H1 (cell line): ENCODE measurements at regions not wholly inside any gene's neighbourhood (a gene's known extent, or its start where the extent isn't known, plus 50 kb on each side); places are given as distances from the start of the nearest gene placed in this dataset.

Experiments used
- CTCF ChIA-PET: fragments of 300-600 bp; sonication (Branson Sonifier 250); formaldehyde crosslinking; loops from one replicate; lab custom pipeline; 2021; ENCODE audit not compliant: partially characterized antibody; lab: Charles Lee
- POLR2A ChIA-PET: fragments of 300-600 bp; sonication (Branson Sonifier 250); formaldehyde crosslinking; loops from one replicate; lab custom pipeline; 2021; ENCODE audit warnings: inconsistent platforms; ENCODE audit not compliant: partially characterized antibody; lab: Charles Lee
- DNase-seq, 2 experiments: peaks; one replicate each; pipeline versions ENCODE4 v3.0.0 to v3.0.0-alpha.2; 2010 to 2022; ENCODE audit warnings: low spot score in 2 of 2, low read depth in 1 of 2, mixed read lengths in 1 of 2
- FAIRE-seq: peaks from 2 replicates; lab custom pipeline; 2011; peaks lifted over from hg19 to GRCh38; lab: Jason Lieb, UNC
- H2AFZ ChIP-seq: 2 replicates; pipeline ENCODE4 v1.8.1; 2012; ENCODE audit warnings: low read length, inconsistent platforms
- H2AK5ac ChIP-seq: 2 replicates; pipeline ENCODE4 v1.6.1; 2013; ENCODE audit warnings: low read depth, low read length
- H2BK120ac ChIP-seq: replicated peaks from 2 replicates; pipeline ENCODE3; 2013; ENCODE audit warnings: low read depth, low read length, inconsistent platforms
- H2BK12ac ChIP-seq: 2 replicates; pipeline ENCODE4 v1.6.1; 2013; ENCODE audit warnings: low read depth, low read length
- H2BK15ac ChIP-seq: 2 replicates; pipeline ENCODE4 v1.6.1; 2013; ENCODE audit warnings: low read length
- H2BK20ac ChIP-seq: 2 replicates; pipeline ENCODE4 v1.6.1; 2013; ENCODE audit warnings: low read length
- H2BK5ac ChIP-seq: 2 replicates; pipeline ENCODE4 v1.6.1; 2013; ENCODE audit warnings: low read depth, low read length
- H3K14ac ChIP-seq: 2 replicates; pipeline ENCODE4 v1.6.1; 2013; ENCODE audit warnings: inconsistent platforms; ENCODE audit not compliant: insufficient read length
- H3K18ac ChIP-seq: 2 replicates; pipeline ENCODE4 v1.6.1; 2013; ENCODE audit warnings: low read length; ENCODE audit errors: extremely low read depth
- H3K23ac ChIP-seq: 2 replicates; pipeline ENCODE4 v1.6.1; 2013; ENCODE audit warnings: inconsistent platforms; ENCODE audit not compliant: insufficient read length
- H3K23me2 ChIP-seq: 2 replicates; pipeline ENCODE4 v1.6.1; 2013; ENCODE audit warnings: low read depth, low read length
- H3K27ac ChIP-seq: 2 replicates; pipeline ENCODE4 v1.6.1; 2011; ENCODE audit warnings: low read depth, low read length, inconsistent platforms
- H3K27me3 ChIP-seq, 4 experiments: replicated peaks in 1 of 4; 1 replicate in 1 of 4; 2 replicates in 3 of 4; pipeline versions ENCODE4 v1.6.1 to v1.8.1; 2011 to 2013; ENCODE audit warnings: low read length in 3 of 4, mild to moderate bottlenecking in 3 of 4, inconsistent platforms in 2 of 4, mixed read lengths in 2 of 4, moderate library complexity in 1 of 4; ENCODE audit not compliant: control insufficient read depth in 3 of 4, insufficient read depth in 3 of 4; ENCODE audit errors: extremely low read depth in 1 of 4
- H3K36me3 ChIP-seq, 4 experiments: 2 replicates each; pipeline versions ENCODE4 v1.6.1 to v1.8.1; 2011 to 2013; ENCODE audit warnings: mild to moderate bottlenecking in 4 of 4, low read length in 3 of 4, moderate library complexity in 2 of 4, control low read depth in 1 of 4, inconsistent platforms in 1 of 4; ENCODE audit not compliant: insufficient read depth in 4 of 4, control insufficient read depth in 2 of 4
- H3K4ac ChIP-seq: replicated peaks from 2 replicates; pipeline ENCODE3; 2013; ENCODE audit warnings: low read length, low read depth, mixed read lengths, inconsistent platforms; ENCODE audit not compliant: insufficient read length
- H3K4me1 ChIP-seq, 4 experiments: replicated peaks in 1 of 4; 1 replicate in 1 of 4; 2 replicates in 3 of 4; pipeline versions ENCODE4 v1.6.1 to v1.8.1; 2011 to 2013; ENCODE audit warnings: low read length in 3 of 4, inconsistent platforms in 2 of 4, mixed read lengths in 1 of 4; ENCODE audit not compliant: insufficient read depth in 4 of 4, control insufficient read depth in 3 of 4
- H3K4me2 ChIP-seq, 2 experiments: 2 replicates each; pipeline versions ENCODE4 v1.6.1 to v1.8.1; 2011 to 2013; ENCODE audit warnings: low read depth in 2 of 2, low read length in 2 of 2, control low read depth in 1 of 2, inconsistent platforms in 1 of 2, mild to moderate bottlenecking in 1 of 2; ENCODE audit not compliant: insufficient read depth in 1 of 2
- H3K4me3 ChIP-seq, 4 experiments: fragments of 200-600, 300-600 bp in 1 of 4; sonication (generic), shearing (Covaris generic), sonication (Bioruptor Twin) in 1 of 4; 2 replicates each; pipeline versions ENCODE4 v1.5.1 to v1.8.1; 2011 to 2016; ENCODE audit warnings: low read length in 4 of 4, low read depth in 3 of 4, control low read depth in 2 of 4, inconsistent platforms in 2 of 4, mild to moderate bottlenecking in 2 of 4, mixed read lengths in 1 of 4, moderate library complexity in 1 of 4; ENCODE audit not compliant: insufficient read depth in 2 of 4; ENCODE audit errors: extremely low read depth in 1 of 4
- H3K56ac ChIP-seq: replicated peaks from 2 replicates; pipeline ENCODE3; 2013; ENCODE audit warnings: low read depth, mild to moderate bottlenecking, mixed read lengths, low read length, inconsistent platforms; ENCODE audit not compliant: insufficient read length
- H3K79me1 ChIP-seq: 2 replicates; pipeline ENCODE4 v1.6.1; 2013; ENCODE audit warnings: low read depth, low read length, control low read depth
- H3K79me2 ChIP-seq, 2 experiments: 2 replicates each; pipeline versions ENCODE4 v1.6.1 to v1.8.1; 2012 to 2013; ENCODE audit warnings: low read length in 2 of 2, mild to moderate bottlenecking in 2 of 2, inconsistent platforms in 1 of 2; ENCODE audit not compliant: insufficient read depth in 2 of 2, control insufficient read depth in 1 of 2
- H3K9ac ChIP-seq, 4 experiments: replicated peaks in 1 of 4; 1 replicate in 1 of 4; 2 replicates in 3 of 4; pipeline versions ENCODE4 v1.6.1 to v1.8.1; 2011 to 2013; ENCODE audit warnings: low read depth in 3 of 4, low read length in 3 of 4, control low read depth in 2 of 4, mild to moderate bottlenecking in 2 of 4, moderate library complexity in 2 of 4, inconsistent platforms in 1 of 4; ENCODE audit errors: extremely low read depth in 1 of 4
- H3K9me3 ChIP-seq, 2 experiments: 2 replicates each; pipeline versions ENCODE4 v1.6.1 to v1.8.1; 2012 to 2013; ENCODE audit warnings: mild to moderate bottlenecking in 2 of 2, moderate library complexity in 2 of 2, control low read depth in 1 of 2, inconsistent platforms in 1 of 2, low read depth in 1 of 2, low read length in 1 of 2, mixed read lengths in 1 of 2; ENCODE audit not compliant: insufficient read depth in 2 of 2
- H4K20me1 ChIP-seq, 2 experiments: replicated peaks in 1 of 2; 2 replicates each; pipeline versions ENCODE3 to v1.8.1; 2011 to 2013; ENCODE audit warnings: inconsistent platforms in 2 of 2, low read length in 2 of 2, mild to moderate bottlenecking in 1 of 2; ENCODE audit not compliant: insufficient read depth in 2 of 2, control insufficient read depth in 1 of 2
- H4K5ac ChIP-seq: 2 replicates; pipeline ENCODE4 v1.6.1; 2013; ENCODE audit warnings: low read length, low read depth, mixed read lengths, inconsistent platforms; ENCODE audit not compliant: insufficient read length
- H4K8ac ChIP-seq: 2 replicates; pipeline ENCODE4 v1.8.0; 2013; ENCODE audit warnings: mild to moderate bottlenecking, moderate library complexity, low read length, inconsistent platforms; ENCODE audit not compliant: insufficient read depth; ENCODE audit errors: extremely low read depth
- H4K91ac ChIP-seq: replicated peaks from 2 replicates; pipeline ENCODE3; 2013; ENCODE audit warnings: low read length, mixed read lengths, inconsistent platforms; ENCODE audit not compliant: insufficient read length
- ATF2 ChIP-seq: IDR thresholded peaks from 2 replicates; pipeline ENCODE4 v1.6.1; 2012; ENCODE audit warnings: low read length, inconsistent platforms
- ATF3 ChIP-seq: IDR thresholded peaks from 2 replicates; pipeline ENCODE4 v1.6.1; 2011; ENCODE audit warnings: low read depth, mild to moderate bottlenecking, low read length; ENCODE audit not compliant: insufficient read depth
- BACH1 ChIP-seq: IDR thresholded peaks from 2 replicates; pipeline ENCODE4 v1.6.1; 2012; ENCODE audit warnings: low read length, improper control_type of control experiment
- JUND ChIP-seq: IDR thresholded peaks from 2 replicates; pipeline ENCODE4 v1.6.1; 2011; ENCODE audit warnings: mild to moderate bottlenecking, improper control_type of control experiment, low read length
- KDM1A ChIP-seq: fragments of 200-600, 300-600 bp; sonication (generic); IDR thresholded peaks from 2 replicates; pipeline ENCODE4 v1.7.1; 2016; ENCODE audit warnings: mild to moderate bottlenecking, low read length, borderline replicate concordance
- MAX ChIP-seq: IDR thresholded peaks from 2 replicates; pipeline ENCODE4 v1.6.1; 2012; ENCODE audit warnings: inconsistent platforms
- SIRT6 ChIP-seq: IDR thresholded peaks from one replicate; pipeline ENCODE4 v1.7.1; 2012; ENCODE audit warnings: low read length, inconsistent platforms
- SP4 ChIP-seq: IDR thresholded peaks from 2 replicates; pipeline ENCODE4 v1.6.1; 2012; ENCODE audit warnings: low read length, inconsistent platforms
- TAF1 ChIP-seq: IDR thresholded peaks from 2 replicates; pipeline ENCODE4 v1.6.1; 2011; ENCODE audit warnings: mild to moderate bottlenecking, low read depth, low read length
- TCF12 ChIP-seq: IDR thresholded peaks from 2 replicates; pipeline ENCODE4 v1.6.1; 2011; ENCODE audit warnings: low read depth, mild to moderate bottlenecking, low read length
- WGBS, 2 experiments: shearing (Covaris generic) in 1 of 2; methylation state at CpG; one replicate each; pipeline versions ENCODE4 v1.1.6 to v1.1.7; 2013 to 2015; ENCODE audit warnings: low lambda C conversion rate in 2 of 2, mixed read lengths in 2 of 2, inconsistent platforms in 1 of 2, low coverage in 1 of 2, missing lambda C conversion rate in 1 of 2; ENCODE audit not compliant: insufficient replicate concordance in 2 of 2, insufficient coverage in 1 of 2, insufficient read length in 1 of 2; ENCODE audit errors: extremely low coverage in 1 of 2, missing lambda C conversion rate in 1 of 2; 5-methylcytosine and 5-hydroxymethylcytosine counted together

- no peaks in the 10 kb centered on the region for H3K27me3 ChIP-seq
- no peak overlapping the region for H3K4me2 ChIP-seq
- no peak overlapping the region for H4K91ac ChIP-seq
- H3K56ac ChIP-seq: no peak overlapping the region
- CTCF ChIA-PET: interaction anchor here (1.0 to 1.7 kb wide), 2 partner anchors 121 to 149 kb away, joined by 3 to 6 read pairs; no protein-coding TSS in a partner anchor
- no peak overlapping the region for H3K4ac ChIP-seq
- H4K8ac ChIP-seq: no peak overlapping the region
- H3K23ac ChIP-seq: no peak overlapping the region
- H2AFZ ChIP-seq: no peak overlapping the region
- H2BK15ac ChIP-seq: no peak overlapping the region
- no peaks in the 10 kb centered on the region for H4K20me1 ChIP-seq
- H2BK120ac ChIP-seq: no peak overlapping the region
- no peak overlapping the region for H2BK5ac ChIP-seq
- no peaks in the 10 kb centered on the region for H3K79me2 ChIP-seq
- H3K23me2 ChIP-seq: no peaks in the 10 kb centered on the region
- H3K36me3 ChIP-seq: no peaks in the 10 kb centered on the region
- H3K18ac ChIP-seq: no peak overlapping the region
- H3K9me3 ChIP-seq: no peaks in the 10 kb centered on the region
- DNase-seq (no peak), FAIRE-seq (no peak)
- no peak overlapping the region for H3K9ac ChIP-seq
- no peak overlapping the region for H2AK5ac ChIP-seq
- no peak overlapping the region for H3K14ac ChIP-seq
- H3K27ac ChIP-seq: no peak overlapping the region
- POLR2A ChIA-PET: no interaction called here
- 66% methylated on average over 4 of the region's 4 CpGs; no CpG with 5 or more reads in 1 of the 2 experiments for WGBS, 2 experiments
- no peak overlapping the region for H4K5ac ChIP-seq
- H2BK20ac ChIP-seq: no peak overlapping the region
- no peak overlapping the region for H2BK12ac ChIP-seq
- no peak overlapping the region for H3K4me3 ChIP-seq
- TF ChIP-seq JUND (no peak), SIRT6 (no peak), SP4 (no peak), BACH1 (no peak), ATF3 (no peak), TCF12 (no peak), KDM1A (no peak), MAX (no peak), ATF2 (no peak), TAF1 (no peak)
- no peaks in the 10 kb centered on the region for H3K79me1 ChIP-seq
- peaks cover 0 to 10% (median 2%) of the 10 kb centered on the region in 4 experiments; a peak in 4 of 7 replicates for H3K4me1 ChIP-seq
Measured at GRCh38 chr5:159438092-159438491, 107.8 kb upstream of the IL12B start.
